G401 (cell line): ENCODE measurements at regions not wholly inside any gene's neighbourhood (a gene's known extent, or its start where the extent isn't known, plus 50 kb on each side); places are given as distances from the start of the nearest gene placed in this dataset.
"Not testable (repeated sequence)": the region's sequence is repeated elsewhere in the genome, so short reads cannot be mapped to it uniquely, and the experiment has no call there.

Experiments
- DNase-seq: peaks from one replicate; pipeline ENCODE4 v3.0.0-alpha.2; 2015; ENCODE audit warnings: low spot score
- in situ Hi-C: cut with HindIII; loops from 2 replicates; pipeline ENCODE4 v1.10.0; 2016; ENCODE audit warnings: low sequenced_read_pairs, mixed read lengths

DNA sequence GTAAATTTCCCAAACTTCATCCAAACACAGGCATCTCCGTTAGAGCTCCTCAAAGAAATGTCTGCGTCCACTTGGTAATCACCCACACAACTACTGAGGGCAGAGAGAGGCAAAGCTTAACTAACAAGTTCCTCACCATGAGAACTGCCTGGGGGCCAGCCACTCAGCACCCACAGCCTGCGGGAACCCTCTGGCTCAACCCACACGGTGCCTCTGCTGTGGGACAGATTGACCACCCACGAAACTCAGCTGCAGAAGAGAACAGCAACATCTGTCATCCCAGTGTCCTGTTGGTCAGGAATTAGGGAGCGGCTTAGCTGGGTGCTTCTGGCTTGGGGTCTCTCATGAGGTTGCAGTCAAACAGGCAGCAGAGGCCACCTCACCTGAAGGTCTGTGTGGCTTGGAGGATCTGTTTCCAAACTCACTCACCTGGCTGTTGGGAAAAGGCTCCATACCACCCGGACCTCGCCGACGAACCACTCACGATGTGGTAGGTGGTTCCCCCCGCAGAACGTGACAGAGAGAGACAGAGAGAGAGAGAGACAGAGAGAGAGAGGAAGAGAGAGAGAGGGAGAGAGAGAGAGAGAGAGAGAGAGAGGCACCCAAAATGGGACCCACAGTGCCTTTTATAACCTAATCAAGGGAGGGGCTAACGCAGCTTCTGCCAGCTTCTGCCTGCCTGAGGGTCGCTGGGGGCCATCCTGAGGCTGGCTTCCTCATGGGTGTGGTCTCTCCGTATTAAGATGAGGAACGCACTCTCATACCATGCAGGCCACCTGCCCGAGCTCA, 103.5 kb downstream of the OLFM1 start:
- in situ Hi-C loops = no loop called here

DNA sequence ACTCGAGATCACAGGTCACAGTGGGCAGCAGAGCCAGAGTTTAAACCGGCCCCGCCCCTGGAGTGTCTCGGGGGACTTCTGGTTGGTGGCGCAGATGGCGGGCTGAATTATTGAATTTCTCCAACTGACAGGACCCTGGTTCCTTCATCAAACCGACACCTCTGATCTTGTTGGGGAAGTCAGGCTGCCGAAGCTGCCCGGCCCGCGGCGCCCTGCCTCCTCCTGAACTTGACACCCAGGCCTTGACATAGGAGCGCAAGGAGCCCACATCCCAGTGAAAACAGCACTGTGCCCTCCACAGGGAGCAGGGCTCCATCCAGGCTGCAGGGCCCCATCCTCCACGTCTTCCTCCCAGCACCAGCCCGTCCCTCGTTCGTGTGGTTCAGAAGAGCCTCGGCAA, 105.2 kb downstream of the OLFM1 start:
- in situ Hi-C loops = no loop called here
- no peak for DNase-seq

More for the DNA sequence above, 103.5 kb downstream of the OLFM1 start:
- no peak for DNase-seq

DNA sequence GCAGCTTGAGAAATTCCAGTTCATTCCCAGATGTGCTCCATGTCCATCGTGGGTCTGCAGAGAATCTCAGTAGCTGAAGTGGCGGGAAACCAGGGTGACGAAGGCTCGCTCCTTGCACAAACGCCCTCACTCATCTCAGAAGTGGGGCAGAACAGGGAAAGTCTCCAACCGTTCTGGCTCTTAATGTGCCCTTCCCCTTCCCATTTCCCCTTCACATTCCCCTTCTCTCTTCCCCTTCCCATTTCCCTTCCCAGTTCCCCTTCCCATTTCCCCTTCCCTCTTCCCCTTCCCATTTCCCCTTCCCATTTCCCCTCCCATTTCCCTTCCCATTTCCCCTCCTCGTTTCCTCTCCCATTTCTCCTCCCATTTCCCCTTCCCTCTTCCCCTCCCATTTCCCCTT, 108.5 kb downstream of the OLFM1 start:
- in situ Hi-C loops, DNase-seq: not testable (repeated sequence)

DNA sequence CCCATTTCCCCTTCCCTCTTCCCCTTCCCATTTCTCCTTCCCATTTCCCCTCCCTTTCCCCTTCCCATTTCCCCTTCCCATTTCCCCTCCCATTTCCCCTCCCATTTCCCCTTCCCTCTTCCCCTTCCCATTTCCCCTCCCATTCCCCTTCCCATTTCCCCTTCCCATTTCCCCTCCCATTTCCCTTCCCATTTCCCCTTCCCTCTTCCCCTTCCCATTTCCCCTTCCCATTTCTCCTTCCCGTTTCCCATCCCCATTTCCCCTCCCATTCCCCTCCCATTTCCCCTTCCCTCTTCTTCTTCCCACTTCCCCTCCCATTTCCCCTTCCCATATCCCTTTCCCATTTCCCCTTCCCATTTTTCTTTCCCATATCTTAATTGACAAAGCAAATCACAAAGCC, 109.0 kb downstream of the OLFM1 start:
- no peak for DNase-seq
- in situ Hi-C loops = no loop called here

DNA sequence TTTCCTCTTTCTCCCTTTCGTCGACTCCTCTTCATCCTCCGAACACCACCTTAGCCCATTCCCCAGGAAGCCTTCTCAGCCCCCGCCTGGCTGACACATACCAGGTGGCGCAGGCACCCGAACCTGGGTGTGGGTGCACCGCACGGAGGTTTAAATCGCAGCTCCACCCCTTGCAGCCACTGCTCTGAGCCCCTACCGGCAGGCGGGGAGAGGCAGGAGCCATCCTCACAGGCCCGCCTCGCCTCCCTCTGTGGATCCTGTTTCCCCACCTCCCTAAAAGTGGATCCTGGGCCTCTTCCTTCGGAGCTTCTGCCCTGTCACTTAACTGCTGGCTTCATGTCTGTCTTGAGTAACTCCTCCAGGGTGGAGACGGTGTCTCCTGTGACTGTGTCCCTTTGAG, 110.7 kb downstream of the OLFM1 start:
- DNase-seq = no peak
- in situ Hi-C loops = no loop called here

DNA sequence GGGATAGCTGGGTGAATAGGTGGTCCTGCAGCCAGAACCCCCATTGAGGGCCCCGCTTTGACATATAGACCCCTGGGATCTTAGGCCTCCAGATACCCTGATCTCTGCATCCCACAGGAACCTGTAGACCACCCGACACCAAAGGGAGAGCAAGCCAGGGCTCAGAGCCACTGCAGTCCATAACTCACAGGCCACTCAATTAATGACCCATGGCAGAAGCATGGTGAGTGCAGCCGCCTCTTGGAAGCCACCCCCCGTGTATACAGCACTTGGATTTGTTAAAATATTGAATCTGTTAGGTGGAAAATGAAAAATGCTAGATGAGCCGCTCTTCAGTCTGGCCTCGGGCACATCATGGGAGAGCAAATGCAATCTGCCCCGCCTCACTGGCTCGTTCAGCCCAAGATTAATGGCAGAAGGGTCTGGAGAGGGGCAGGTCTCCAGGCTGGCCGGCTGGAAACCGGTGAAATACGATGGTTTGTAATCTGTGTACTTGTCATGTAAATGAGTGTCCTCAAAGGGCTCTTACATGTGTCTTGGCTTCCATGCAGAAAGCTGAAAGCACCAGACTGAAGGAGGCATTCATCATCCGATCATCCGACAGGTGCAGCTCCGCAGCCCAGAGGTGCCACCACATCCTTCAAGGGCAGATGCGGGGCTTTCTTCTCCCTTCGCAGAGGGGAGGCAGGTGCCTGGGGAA, 111.3 kb downstream of the OLFM1 start:
- DNase-seq = no peak
- in situ Hi-C loops = no loop called here

DNA sequence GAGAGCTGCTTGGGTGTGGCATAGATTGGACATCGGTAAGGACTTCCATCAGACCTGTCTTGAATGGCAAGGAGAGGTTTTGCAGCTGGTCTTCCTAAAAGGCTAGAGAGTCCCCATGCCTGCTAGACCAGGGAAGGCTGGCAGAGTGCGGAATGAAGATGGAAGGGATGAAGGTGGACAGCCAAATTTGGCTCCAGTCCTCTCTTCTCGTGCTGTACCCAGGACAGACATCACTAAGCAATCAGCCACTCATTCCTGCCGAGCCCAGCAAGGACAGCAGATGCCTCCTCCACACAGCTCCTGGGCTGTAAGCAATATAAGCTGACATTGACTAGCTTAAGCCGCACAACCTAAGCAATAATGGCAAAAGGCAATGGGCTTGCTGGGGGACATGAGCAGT, 112.0 kb downstream of the OLFM1 start:
- peak; percentile 52 for DNase-seq
- in situ Hi-C loops = no loop called here

DNA sequence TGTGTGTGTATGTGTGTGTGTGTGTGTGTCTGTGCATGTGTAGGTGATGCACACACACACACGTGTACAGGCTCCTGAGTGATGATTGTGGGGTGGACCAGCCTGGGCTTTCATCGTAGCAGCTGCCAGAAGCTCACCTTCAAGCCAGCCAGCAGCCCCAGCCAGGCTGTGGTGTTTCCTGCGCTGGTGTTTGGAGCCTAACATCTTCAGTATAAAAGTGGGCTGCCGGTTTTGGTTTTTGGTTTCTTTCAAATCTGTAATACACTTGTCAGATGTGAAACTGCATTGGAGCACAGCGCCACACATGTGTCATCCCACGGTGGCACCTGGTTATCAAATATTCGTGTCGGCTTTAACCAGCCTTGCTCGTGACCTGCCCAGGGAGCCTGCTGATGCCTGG, 114.2 kb downstream of the OLFM1 start:
- in situ Hi-C loops = no loop called here
- DNase-seq = no peak

DNA sequence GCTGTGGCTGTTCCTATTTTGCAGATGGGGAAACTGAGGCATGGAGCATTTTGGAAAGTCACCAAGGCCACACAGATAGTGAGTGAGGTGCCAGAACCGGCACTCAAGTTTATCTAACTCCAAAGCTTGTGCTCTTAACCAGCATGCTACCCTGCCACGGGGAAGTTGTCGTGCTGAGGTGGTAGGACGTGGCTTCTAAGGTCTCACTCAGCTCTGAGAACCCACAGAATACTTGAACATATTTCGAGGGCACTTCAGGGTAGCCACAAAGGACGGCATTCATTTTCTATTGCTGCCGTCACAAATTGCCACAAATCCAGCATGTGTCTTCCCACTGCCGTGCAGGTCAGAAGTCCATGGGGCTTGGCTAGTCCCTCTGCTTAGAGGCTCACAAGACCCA, 116.7 kb downstream of the OLFM1 start:
- in situ Hi-C loops = no loop called here
- no peak for DNase-seq

DNA sequence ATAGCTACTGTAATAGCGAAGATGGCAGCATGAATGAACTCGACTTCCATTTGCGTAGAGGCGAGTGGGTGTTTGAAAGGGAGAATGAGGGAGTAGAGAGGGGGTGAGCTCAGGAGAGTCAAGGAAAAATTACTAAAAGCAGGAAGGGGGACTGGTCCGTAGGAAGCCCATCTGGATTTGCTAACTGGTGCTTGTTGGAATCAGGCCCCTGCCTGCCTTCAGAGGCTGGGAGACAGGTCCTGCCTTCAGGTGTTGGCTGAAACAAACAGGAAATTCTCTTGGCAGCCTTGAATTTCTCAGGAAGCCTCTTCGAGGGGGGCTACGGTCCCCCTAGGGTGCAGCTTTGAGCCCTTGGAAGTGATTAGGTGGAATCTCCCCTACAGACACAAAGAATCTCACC, 121.7 kb downstream of the OLFM1 start:
- in situ Hi-C loops = no loop called here
- DNase-seq = no peak

DNA sequence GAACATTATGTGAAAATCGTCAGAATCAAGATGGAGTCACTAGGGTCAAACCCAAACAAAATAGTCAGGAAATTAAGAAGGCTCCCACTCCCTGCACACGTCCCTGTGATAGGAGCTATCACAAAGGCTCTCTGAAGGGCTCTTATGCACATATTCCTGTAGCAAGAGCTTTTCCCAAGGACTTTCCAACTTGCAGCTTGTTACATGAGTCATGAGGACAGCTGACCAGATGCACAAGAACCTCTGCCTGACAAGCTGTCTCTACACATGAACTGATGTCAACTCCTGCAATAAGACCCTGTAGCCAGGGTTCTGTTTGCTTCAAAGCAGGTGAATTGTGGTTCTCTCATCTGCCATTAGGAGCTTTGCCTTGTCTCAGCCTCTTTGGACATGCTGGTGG, 122.4 kb downstream of the OLFM1 start:
- no peak for DNase-seq
- in situ Hi-C loops = no loop called here

DNA sequence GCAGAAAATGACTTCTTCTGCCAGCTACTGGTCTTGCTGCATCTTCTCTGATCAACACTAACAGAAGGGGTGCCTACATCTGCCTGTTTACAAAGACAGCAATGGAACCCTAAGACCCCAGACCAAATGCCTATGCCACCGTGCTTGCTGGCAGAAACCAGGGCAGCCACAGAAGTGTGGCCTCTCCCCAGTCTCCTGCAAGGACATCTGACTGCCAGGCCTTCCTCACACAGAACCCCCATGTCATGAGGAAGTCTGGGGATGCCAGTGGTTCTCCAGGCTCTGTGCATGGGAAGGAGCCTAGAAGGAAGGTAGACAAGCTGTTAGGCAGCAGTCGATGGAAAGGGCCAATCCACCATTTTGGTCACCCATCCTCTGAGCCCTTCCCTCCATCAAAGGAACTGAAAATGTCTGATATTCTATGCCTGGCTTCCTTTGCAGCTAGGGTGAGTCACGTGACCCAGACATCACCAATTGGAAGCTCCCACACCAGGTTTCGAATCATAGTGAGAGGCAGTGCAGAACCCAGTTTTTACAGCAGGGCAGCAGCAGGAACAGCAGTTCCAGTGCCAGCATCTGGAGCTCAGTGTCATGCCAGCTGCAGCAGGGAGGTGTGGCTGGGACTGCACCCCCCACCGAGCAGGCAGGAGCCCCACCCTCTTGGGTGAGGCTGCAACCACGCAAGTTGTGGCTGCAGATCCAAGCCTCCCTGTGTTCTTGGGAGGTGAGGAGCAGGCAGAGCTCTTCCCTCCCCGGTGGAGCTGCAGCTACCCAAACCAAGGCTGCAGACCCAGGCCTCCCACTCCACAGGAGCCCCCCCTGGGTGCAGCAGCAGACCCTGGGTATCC, 123.4 kb downstream of the OLFM1 start:
- no peak for DNase-seq

DNA sequence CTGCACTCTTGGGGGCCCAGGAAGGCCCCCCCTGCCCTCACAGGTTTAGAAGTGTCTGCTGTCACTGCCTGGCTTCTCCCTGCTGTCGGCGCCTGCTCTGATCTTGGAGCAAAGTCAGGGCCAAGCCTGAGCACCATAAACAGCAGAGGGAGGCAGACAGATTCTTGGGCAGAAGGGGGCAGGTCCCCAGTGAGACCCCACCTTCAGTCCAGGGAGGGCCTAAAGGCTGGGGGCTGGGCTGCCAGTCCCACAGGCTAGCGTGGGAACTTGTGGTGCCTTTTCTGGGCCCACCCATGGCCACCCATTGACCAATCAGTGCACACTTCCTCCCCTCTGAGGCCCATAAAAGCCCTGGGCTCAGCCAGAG, 124.0 kb downstream of the OLFM1 start:
- DNase-seq = no peak
- in situ Hi-C loops = no loop called here

More for the DNA sequence above, 123.4 kb downstream of the OLFM1 start:
- in situ Hi-C loops = no loop called here

DNA sequence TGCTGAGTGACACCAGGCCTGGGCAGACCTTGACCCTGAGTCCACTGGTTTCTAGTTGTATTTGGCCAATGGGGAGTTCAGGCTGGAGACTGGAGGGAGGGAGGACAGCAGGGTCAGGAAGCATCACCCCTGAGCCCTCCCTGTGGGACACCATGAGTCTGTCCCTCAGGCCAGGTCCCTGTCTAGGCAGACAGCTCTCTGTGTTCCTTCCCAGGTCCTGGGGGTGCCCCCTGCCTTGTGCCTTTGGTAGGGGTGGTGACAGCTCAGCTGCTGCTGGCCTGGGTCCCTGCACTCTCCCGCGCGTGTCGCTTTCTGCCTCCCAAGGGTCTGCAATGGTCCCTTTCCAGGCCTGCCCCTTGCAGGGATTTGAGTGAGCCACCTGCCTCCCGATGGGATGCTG, 125.5 kb downstream of the OLFM1 start:
- DNase-seq = no peak
- in situ Hi-C loops = no loop called here

DNA sequence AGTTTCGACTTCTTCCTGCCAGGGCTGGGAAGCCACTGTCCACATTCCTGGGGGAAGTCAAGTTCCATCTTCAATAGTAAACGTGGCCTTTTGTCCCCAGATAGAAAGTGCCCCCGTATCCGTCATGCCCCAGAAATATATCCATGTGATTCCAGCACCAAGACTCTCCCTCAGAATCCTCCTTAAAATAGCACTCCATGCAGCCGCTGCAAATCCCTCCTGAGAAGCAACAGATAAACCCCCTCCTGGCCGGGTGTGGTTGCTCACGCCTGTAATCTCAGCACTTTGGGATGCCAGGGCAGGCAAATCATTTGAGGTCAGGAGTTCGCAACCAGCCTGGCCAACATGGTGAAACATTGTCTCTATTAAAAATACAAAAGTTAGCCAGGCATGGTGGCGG, 126.1 kb downstream of the OLFM1 start:
- DNase-seq = no peak
- in situ Hi-C loops = no loop called here

DNA sequence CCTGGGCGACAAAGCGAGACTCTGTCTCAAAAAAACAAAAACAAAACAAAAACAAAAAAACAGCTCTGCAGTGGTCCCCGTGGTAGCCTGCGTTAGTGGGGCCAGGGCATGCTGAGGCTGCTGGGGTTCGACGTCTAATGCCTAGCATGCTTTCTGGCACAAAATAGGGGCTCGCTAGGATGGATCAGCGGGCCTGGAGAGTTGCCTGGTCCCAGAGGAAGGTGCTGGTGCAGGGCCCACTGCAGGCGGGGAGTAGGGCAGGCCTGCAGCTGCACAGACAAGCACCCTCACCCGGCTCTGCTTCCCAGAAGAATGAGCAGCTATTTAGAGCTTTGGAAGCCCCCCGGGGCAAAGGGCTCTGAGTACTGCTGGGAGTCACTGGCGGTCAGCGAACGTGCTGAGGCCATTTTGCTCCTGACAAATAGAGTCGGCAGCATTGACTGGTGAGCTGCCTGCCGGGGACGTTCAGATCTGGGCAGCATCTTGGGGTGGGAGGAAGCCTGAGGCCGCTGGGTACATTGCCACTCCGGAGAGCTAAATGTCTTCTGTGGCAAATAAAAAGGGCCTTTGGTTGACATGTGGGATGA, 126.7 kb downstream of the OLFM1 start:
- DNase-seq = no peak
- in situ Hi-C loops = no loop called here

DNA sequence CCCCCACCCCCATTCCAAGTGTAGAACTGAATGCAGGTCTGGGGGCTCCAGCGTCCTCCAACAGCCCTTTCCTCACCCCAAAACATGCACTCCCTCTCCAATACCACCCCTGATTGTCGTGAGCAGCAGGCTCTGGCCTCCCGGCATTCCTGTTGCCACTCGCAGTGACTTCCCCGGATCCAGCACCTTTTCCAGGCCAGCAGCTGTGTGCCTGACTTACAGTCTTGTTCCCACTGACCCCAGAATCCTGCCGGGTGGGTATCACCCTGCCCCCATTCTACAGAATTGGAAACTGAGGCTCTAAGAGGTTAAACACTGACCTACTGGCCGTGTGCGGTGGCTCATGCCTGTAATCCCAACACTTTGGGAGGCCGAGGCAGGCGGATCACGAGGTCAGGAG, 127.2 kb downstream of the OLFM1 start:
- DNase-seq = no peak
- in situ Hi-C loops = no loop called here

DNA sequence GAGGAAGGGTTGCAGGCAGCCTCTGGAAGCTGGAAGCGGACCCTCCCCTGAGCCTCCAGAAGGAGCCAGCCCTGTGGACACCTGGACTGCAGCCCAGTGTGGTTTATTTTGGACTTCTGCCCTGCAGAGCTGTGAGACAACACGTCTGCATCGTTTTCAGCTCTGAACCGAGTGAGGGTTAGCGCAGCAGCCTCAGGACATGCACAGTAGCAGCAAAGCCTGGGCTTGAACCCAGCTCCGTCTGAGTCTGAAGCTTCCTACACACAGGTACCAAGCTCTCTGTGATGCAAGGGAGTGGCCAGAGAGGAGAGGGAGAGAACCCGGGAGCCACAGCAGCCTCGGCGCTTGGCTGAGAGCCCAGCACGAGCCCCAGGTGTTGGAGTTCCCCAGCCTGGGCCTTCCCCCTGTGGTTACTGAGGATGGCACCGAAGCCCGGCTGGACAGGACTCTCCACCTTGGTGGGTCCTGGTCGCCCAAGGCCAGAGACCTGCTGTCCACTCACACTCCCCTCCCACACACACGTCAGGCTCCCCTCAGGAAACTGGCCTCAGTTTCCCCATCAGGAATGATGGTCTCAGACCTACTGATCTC, 128.2 kb downstream of the OLFM1 start:
- in situ Hi-C loops = no loop called here
- peak; percentile 8 for DNase-seq

DNA sequence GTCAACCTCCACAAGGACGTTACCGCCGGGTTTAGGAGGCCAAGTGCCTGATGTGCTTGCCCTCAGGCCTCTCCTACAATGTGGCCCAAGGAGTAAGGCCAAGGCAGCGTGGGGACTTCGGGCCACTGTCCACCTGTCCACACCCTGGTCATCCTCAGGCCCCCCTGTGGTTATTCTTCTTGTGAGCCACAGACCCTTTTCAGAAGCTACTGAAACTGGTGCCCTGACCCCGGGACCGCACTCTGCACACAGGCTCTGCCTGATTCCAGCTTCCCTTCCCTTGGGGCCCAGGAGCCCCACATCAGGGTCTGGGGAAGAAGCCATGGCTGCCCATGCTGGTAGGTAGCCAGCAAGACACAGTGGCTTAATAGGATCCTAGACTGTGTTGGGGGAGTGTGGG, 128.8 kb downstream of the OLFM1 start:
- in situ Hi-C loops = no loop called here
- no peak for DNase-seq
